Osteocyte (in vitro differentiated cells): ENCODE measurements at regions not wholly inside any gene's neighbourhood (a gene's known extent, or its start where the extent isn't known, plus 50 kb on each side); places are given as distances from the start of the nearest gene placed in this dataset.

Source experiments
- DNase-seq: peaks from one replicate; pipeline ENCODE4 v3.0.0; 2021; ENCODE audit warnings: mixed read lengths; ENCODE audit not compliant: unreplicated experiment; ENCODE audit errors: extremely low spot score
- H3K27ac Mint-ChIP-seq: one replicate; pipeline ENCODE4 v1.8.0; 2021; ENCODE audit warnings: mild to moderate bottlenecking, mixed read lengths; ENCODE audit not compliant: unreplicated experiment
- H3K27me3 Mint-ChIP-seq: one replicate; pipeline ENCODE4 v1.8.0; 2021; ENCODE audit warnings: mixed read lengths; ENCODE audit not compliant: unreplicated experiment
- H3K36me3 Mint-ChIP-seq: one replicate; pipeline ENCODE4 v1.8.0; 2021; ENCODE audit warnings: mixed read lengths; ENCODE audit not compliant: unreplicated experiment
- H3K4me1 Mint-ChIP-seq: one replicate; pipeline ENCODE4 v1.8.0; 2021; ENCODE audit warnings: mixed read lengths; ENCODE audit not compliant: unreplicated experiment
- H3K4me3 Mint-ChIP-seq: one replicate; pipeline ENCODE4 v1.8.0; 2021; ENCODE audit warnings: mild to moderate bottlenecking, moderate library complexity, mixed read lengths; ENCODE audit not compliant: unreplicated experiment
- H3K9me3 Mint-ChIP-seq: one replicate; pipeline ENCODE4 v1.8.0; 2021; ENCODE audit warnings: mixed read lengths; ENCODE audit not compliant: unreplicated experiment
- TF ChIP-seq, protein P1 (sequence below): fragments of 200-600 bp; sonication (generic); IDR thresholded peaks from 2 replicates; pipeline ENCODE4 v1.5.0; 2021; ENCODE audit warnings: antibody characterized with exemption, mild to moderate bottlenecking, moderate library complexity

DNA sequence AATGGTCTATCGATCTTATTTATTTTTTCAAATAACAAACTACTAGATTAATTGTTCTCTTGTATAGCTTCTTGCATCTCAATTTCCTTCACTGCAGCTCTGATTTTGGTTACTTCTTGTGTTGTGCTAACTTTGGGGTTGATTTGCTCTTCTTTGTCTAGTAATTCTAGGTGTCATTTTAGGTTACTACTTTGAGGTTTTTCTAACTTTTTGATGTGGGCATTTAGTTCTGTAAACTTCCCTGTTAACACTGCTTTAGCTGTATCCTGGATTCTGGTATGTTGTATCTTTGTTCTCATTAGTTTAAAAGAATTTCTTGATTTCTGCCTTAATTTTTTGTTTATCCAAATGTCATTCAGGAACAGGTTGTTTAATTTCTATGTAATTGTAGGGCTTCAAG lies 1188.0 kb downstream of the DNAJB9 start:
- DNase-seq, result no peak
- Mint-ChIP-seq H3K36me3 (no peaks in the 10 kb centered on the region), H3K4me3 (no peak overlapping the region), H3K27ac (no peak overlapping the region), H3K9me3 (peaks cover 3% of the 10 kb centered on the region), H3K4me1 (no peaks in the 10 kb centered on the region), H3K27me3 (no peaks in the 10 kb centered on the region)
- TF ChIP-seq, protein P1, sequence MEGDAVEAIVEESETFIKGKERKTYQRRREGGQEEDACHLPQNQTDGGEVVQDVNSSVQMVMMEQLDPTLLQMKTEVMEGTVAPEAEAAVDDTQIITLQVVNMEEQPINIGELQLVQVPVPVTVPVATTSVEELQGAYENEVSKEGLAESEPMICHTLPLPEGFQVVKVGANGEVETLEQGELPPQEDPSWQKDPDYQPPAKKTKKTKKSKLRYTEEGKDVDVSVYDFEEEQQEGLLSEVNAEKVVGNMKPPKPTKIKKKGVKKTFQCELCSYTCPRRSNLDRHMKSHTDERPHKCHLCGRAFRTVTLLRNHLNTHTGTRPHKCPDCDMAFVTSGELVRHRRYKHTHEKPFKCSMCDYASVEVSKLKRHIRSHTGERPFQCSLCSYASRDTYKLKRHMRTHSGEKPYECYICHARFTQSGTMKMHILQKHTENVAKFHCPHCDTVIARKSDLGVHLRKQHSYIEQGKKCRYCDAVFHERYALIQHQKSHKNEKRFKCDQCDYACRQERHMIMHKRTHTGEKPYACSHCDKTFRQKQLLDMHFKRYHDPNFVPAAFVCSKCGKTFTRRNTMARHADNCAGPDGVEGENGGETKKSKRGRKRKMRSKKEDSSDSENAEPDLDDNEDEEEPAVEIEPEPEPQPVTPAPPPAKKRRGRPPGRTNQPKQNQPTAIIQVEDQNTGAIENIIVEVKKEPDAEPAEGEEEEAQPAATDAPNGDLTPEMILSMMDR, result no peak

- TF ChIP-seq, protein P1, result no peak
- H3K27me3 Mint-ChIP-seq, result no peaks in the 10 kb centered on the region
- peaks cover 5% of the 10 kb centered on the region for H3K9me3 Mint-ChIP-seq
- H3K27ac Mint-ChIP-seq, result no peak overlapping the region
- H3K4me3 Mint-ChIP-seq, result no peak overlapping the region
- DNase-seq, result no peak
- no peaks in the 10 kb centered on the region for H3K36me3 Mint-ChIP-seq
- no peaks in the 10 kb centered on the region for H3K4me1 Mint-ChIP-seq
Observed at GRCh38 chr7:109763611-109764010, 1193.9 kb downstream of the DNAJB9 start.

- Mint-ChIP-seq H3K27ac (no peak overlapping the region), H3K36me3 (no peaks in the 10 kb centered on the region), H3K9me3 (peaks cover 5% of the 10 kb centered on the region), H3K4me3 (no peak overlapping the region), H3K27me3 (no peaks in the 10 kb centered on the region), H3K4me1 (no peaks in the 10 kb centered on the region)
- no peak for DNase-seq
- TF ChIP-seq, protein P1, result no peak
Observed at GRCh38 chr7:109772161-109772560, 1202.5 kb downstream of the DNAJB9 start.

DNA sequence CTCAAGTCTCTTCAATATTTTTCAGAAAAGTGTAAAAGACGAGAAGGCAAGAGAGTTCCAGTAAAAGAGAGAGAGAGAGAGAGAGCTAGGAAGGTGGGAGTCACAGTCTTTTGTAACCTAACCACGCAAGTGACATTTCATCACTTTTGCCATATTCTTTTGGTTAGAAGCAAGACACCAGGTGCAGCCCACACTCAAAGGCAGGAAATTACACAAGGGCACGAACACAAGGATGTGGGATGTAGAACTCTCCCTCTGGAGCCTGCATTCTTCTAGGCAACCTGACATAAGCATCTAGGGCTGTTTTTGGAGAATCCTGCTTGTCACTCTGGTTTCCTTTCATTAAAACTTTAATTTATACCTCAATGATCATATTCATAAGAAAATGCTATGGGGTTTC lies 1213.1 kb downstream of the DNAJB9 start:
- Mint-ChIP-seq H3K27me3 (no peaks in the 10 kb centered on the region), H3K36me3 (no peaks in the 10 kb centered on the region), H3K27ac (no peak overlapping the region), H3K4me1 (no peaks in the 10 kb centered on the region), H3K4me3 (no peak overlapping the region), H3K9me3 (peaks cover 10% of the 10 kb centered on the region)
- no peak for DNase-seq
- TF ChIP-seq, protein P1, result no peak

DNA sequence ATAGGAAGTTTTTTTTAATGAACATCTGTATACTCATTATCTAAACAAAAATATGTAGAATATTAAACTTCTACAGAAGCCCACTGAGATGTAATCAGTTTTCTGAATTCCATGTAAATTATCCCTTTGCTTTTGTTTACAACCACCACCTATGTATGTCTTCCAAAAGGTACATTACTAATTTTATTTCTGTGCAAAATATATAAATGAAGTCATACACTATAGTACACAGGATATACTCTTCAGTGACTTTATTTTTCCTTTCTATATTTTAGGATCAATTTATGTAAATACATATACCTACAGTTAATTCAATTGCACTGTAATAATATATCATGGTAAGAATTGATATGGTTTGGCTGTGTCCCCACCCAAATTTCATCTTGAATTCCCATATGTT lies 1236.9 kb downstream of the DNAJB9 start:
- no peak for DNase-seq
- H3K9me3 Mint-ChIP-seq, result peaks cover 15% of the 10 kb centered on the region
- no peaks in the 10 kb centered on the region for H3K27me3 Mint-ChIP-seq
- no peaks in the 10 kb centered on the region for H3K36me3 Mint-ChIP-seq
- TF ChIP-seq, protein P1, result no peak
- no peak overlapping the region for H3K27ac Mint-ChIP-seq
- H3K4me1 Mint-ChIP-seq, result no peaks in the 10 kb centered on the region
- no peak overlapping the region for H3K4me3 Mint-ChIP-seq
